Right atrium auricular region (tissue), 2 donors: ENCODE measurements at regions not wholly inside any gene's neighbourhood (a gene's known extent, or its start where the extent isn't known, plus 50 kb on each side); places are given as distances from the start of the nearest gene placed in this dataset.
A peak's percentile ranks its signal among the peaks of the same experiment; 100 is the strongest.

Source experiments
- DNase-seq: peaks from one replicate; pipeline ENCODE4 v3.0.0-alpha.2; 2019; ENCODE audit warnings: low spot score
- H3K27ac ChIP-seq, 2 donors: fragments of 200-600 bp; sonication (generic); 1 replicate in 1 of 2; 2 replicates in 1 of 2; pipeline ENCODE4 v1.5.1; 2016 to 2019
- H3K27me3 ChIP-seq, 2 donors: fragments of 200-600 bp; sonication (generic); one replicate each; pipeline versions ENCODE4 v1.5.1 to v1.6.0; 2017 to 2019
- H3K36me3 ChIP-seq: fragments of 200-600 bp; sonication (generic); one replicate; pipeline ENCODE4 v1.5.1; 2016
- H3K4me1 ChIP-seq, 2 donors: fragments of 200-600 bp; sonication (generic); one replicate each; pipeline versions ENCODE4 v1.5.1 to v1.6.0; 2017 to 2019
- H3K4me3 ChIP-seq, 2 donors: fragments of 200-600 bp; sonication (generic); 1 replicate in 1 of 2; 2 replicates in 1 of 2; pipeline ENCODE4 v1.5.1; 2017 to 2019; ENCODE audit warnings: mild to moderate bottlenecking in 1 of 2, moderate library complexity in 1 of 2
- H3K9me3 ChIP-seq, 2 donors: fragments of 200-600 bp; sonication (generic); one replicate each; pipeline ENCODE4 v1.5.1; 2019
- TF ChIP-seq, protein P1 (sequence below), 2 donors: fragments of 200-600 bp; sonication (generic); IDR thresholded peaks; one replicate each; pipeline ENCODE4 v1.5.1; 2019; ENCODE audit warnings: antibody characterized with exemption in 2 of 2

DNA sequence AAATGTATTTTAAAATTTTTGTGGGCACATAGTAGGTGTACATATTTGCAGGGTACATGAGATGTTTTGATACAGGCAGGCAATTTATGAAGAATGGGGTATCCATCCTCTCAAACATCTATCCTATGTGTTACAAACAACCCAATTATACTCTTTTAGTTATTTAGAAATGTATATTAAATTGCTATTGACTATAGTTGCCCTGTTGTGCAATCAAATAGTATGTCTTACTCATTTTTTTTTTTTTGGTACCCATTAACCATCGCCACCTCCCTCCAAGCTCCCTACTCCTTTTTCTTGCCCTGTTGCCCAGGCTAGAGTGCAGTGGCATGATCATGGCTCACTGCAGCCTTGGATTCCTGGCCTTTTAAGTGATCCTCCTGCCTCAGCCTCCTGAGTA lies 128.1 kb downstream of the BAMBI start:
- H3K27me3 ChIP-seq, result no peaks in the 10 kb centered on the region
- peak overlapping the region in 1 of 2 donors; percentile 92 for H3K27ac ChIP-seq
- H3K4me3 ChIP-seq, result no peak overlapping the region
- H3K4me1 ChIP-seq, result peaks cover 0 to 20% of the 10 kb centered on the region in 2 donors
- H3K36me3 ChIP-seq, result no peaks in the 10 kb centered on the region
- TF ChIP-seq, protein P1, sequence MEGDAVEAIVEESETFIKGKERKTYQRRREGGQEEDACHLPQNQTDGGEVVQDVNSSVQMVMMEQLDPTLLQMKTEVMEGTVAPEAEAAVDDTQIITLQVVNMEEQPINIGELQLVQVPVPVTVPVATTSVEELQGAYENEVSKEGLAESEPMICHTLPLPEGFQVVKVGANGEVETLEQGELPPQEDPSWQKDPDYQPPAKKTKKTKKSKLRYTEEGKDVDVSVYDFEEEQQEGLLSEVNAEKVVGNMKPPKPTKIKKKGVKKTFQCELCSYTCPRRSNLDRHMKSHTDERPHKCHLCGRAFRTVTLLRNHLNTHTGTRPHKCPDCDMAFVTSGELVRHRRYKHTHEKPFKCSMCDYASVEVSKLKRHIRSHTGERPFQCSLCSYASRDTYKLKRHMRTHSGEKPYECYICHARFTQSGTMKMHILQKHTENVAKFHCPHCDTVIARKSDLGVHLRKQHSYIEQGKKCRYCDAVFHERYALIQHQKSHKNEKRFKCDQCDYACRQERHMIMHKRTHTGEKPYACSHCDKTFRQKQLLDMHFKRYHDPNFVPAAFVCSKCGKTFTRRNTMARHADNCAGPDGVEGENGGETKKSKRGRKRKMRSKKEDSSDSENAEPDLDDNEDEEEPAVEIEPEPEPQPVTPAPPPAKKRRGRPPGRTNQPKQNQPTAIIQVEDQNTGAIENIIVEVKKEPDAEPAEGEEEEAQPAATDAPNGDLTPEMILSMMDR (IDR thresholded peaks at IDR 0.05), result no peak
- no peak for DNase-seq
- H3K9me3 ChIP-seq, result no peaks in the 10 kb centered on the region

GRCh38 chr10:28806488-28806941 lies 129.2 kb downstream of the BAMBI start:
- no peak for DNase-seq
- no peaks in the 10 kb centered on the region for H3K9me3 ChIP-seq
- H3K36me3 ChIP-seq, result no peaks in the 10 kb centered on the region
- no peaks in the 10 kb centered on the region for H3K27me3 ChIP-seq
- peak overlapping the region in 1 of 2 donors; percentile 22 for H3K4me3 ChIP-seq
- H3K27ac ChIP-seq, result peak overlapping the region; percentile 72 to 92
- peaks cover 0 to 20% of the 10 kb centered on the region in 2 donors for H3K4me1 ChIP-seq
- TF ChIP-seq, protein P1 (IDR thresholded peaks at IDR 0.05), result no peak

GRCh38 chr10:28806951-28807759 lies 129.8 kb downstream of the BAMBI start:
- Histone ChIP-seq H3K36me3 (no peaks in the 10 kb centered on the region), H3K4me1 (peaks cover 0 to 20% of the 10 kb centered on the region in 2 donors), H3K27ac (peak overlapping the region; percentile 72 to 92), H3K4me3 (peak overlapping the region in 1 of 2 donors; percentile 22), H3K27me3 (no peaks in the 10 kb centered on the region), H3K9me3 (no peaks in the 10 kb centered on the region)
- DNase-seq, result no peak
- TF ChIP-seq, protein P1 (IDR thresholded peaks at IDR 0.05), result no peak

GRCh38 chr10:28807760-28808613 lies 130.7 kb downstream of the BAMBI start:
- Histone ChIP-seq H3K27ac (peak overlapping the region; percentile 72 to 92), H3K27me3 (no peaks in the 10 kb centered on the region), H3K9me3 (no peaks in the 10 kb centered on the region), H3K36me3 (no peaks in the 10 kb centered on the region), H3K4me3 (peak overlapping the region in 1 of 2 donors; percentile 5), H3K4me1 (peaks cover 0 to 20% of the 10 kb centered on the region in 2 donors)
- no peak for DNase-seq
- TF ChIP-seq, protein P1 (IDR thresholded peaks at IDR 0.05), result no peak

DNA sequence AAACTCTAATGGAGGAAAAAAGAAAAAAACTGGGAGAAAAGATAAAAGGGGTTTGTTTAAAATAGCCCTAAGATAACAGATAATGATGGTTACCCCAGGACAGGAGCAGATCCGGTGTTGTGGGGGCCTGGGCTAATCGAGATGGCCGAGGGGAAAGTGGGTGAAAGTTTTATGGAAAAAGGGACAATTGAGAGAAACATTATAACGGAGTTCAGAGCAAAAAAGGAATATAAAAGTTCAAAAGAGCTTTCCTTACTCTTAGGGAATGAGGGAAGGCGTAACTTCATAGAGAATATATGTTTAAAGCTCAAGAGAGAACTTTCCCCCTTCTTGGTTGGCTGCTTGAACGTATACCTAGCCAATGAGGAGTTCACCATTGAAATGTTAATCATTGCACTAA lies 131.4 kb downstream of the BAMBI start:
- Histone ChIP-seq H3K4me1 (peaks cover 0 to 20% of the 10 kb centered on the region in 2 donors), H3K27ac (peak overlapping the region in 1 of 2 donors; percentile 92), H3K4me3 (no peak overlapping the region), H3K9me3 (no peaks in the 10 kb centered on the region), H3K27me3 (no peaks in the 10 kb centered on the region), H3K36me3 (no peaks in the 10 kb centered on the region)
- DNase-seq, result no peak
- TF ChIP-seq, protein P1 (IDR thresholded peaks at IDR 0.05), result no peak
